HepG2 (cell line): ENCODE measurements at regions not wholly inside any gene's neighbourhood (a gene's known extent, or its start where the extent isn't known, plus 50 kb on each side); places are given as distances from the start of the nearest gene placed in this dataset.

Experiments
- ATF1 ChIP-seq: IDR thresholded peaks from 2 replicates; pipeline ENCODE4 v1.6.1; 2016; ENCODE audit warnings: mild to moderate bottlenecking, control low read depth
- DNMT1 ChIP-seq: sonication (generic); formaldehyde crosslinking; IDR thresholded peaks from 2 replicates; pipeline ENCODE4 v1.5.1; 2020; ENCODE audit warnings: mild to moderate bottlenecking, missing genetic modification reagents
- EP300 ChIP-seq, 3 experiments: sonication (generic) in 1 of 3; formaldehyde crosslinking in 1 of 3; IDR thresholded peaks; 2 replicates each; pipeline versions ENCODE4 v1.5.1 to v1.6.1; 2011 to 2020; ENCODE audit warnings: low read depth in 2 of 3, low read length in 2 of 3, borderline replicate concordance in 1 of 3, improper control_type of control experiment in 1 of 3, mild to moderate bottlenecking in 1 of 3, missing genetic modification reagents in 1 of 3, moderate library complexity in 1 of 3
- FLYWCH1 ChIP-seq: sonication (generic); formaldehyde crosslinking; IDR thresholded peaks from 2 replicates; pipeline ENCODE4 v1.8.1; 2023; ENCODE audit warnings: mild to moderate bottlenecking, missing genetic modification reagents
- FOXP1 ChIP-seq, 2 experiments: fragments of 450-650 bp in 1 of 2; IDR thresholded peaks; 2 replicates each; pipeline ENCODE4 v1.6.1; 2017 to 2018; ENCODE audit warnings: antibody characterized with exemption in 1 of 2
- HOMEZ ChIP-seq: IDR thresholded peaks from 2 replicates; pipeline ENCODE4 v1.6.1; 2016; ENCODE audit warnings: low read depth
- MIXL1 ChIP-seq: IDR thresholded peaks from 2 replicates; pipeline ENCODE4 v1.6.1; 2016
- NCOA2 ChIP-seq: sonication (generic); formaldehyde crosslinking; IDR thresholded peaks from 2 replicates; pipeline ENCODE4 v1.8.0; 2022; ENCODE audit warnings: inconsistent platforms
- NR2F1 ChIP-seq, 2 experiments: fragments of 450-650 bp in 1 of 2; formaldehyde crosslinking in 1 of 2; IDR thresholded peaks; 2 replicates each; pipeline versions ENCODE4 v1.5.0 to v1.6.1; 2016 to 2020; ENCODE audit warnings: mild to moderate bottlenecking in 1 of 2, missing compliant biosample characterization in 1 of 2, missing genetic modification reagents in 1 of 2, moderate library complexity in 1 of 2
- RAD51 ChIP-seq: fragments of 450-650 bp; IDR thresholded peaks from 2 replicates; pipeline ENCODE4 v1.6.1; 2016; ENCODE audit warnings: borderline replicate concordance
- RXRB ChIP-seq: IDR thresholded peaks from 2 replicates; pipeline ENCODE4 v1.6.1; 2016; ENCODE audit warnings: borderline replicate concordance, missing genetic modification reagents, missing compliant biosample characterization
- ZBTB43 ChIP-seq: sonication (generic); formaldehyde crosslinking; conservative IDR thresholded peaks from 2 replicates; pipeline ENCODE4 v1.4.0; 2020; ENCODE audit warnings: missing genetic modification reagents
- ZGPAT ChIP-seq: IDR thresholded peaks from 2 replicates; pipeline ENCODE4 v1.6.1; 2016; ENCODE audit warnings: mild to moderate bottlenecking
- ZMAT3 ChIP-seq: sonication (generic); formaldehyde crosslinking; conservative IDR thresholded peaks from 2 replicates; pipeline ENCODE4 v1.7.0; 2021; ENCODE audit warnings: missing genetic modification reagents
- ZNF251 ChIP-seq: sonication (generic); formaldehyde crosslinking; IDR thresholded peaks from 2 replicates; pipeline ENCODE4 v1.9.0; 2021; ENCODE audit warnings: mild to moderate bottlenecking, missing genetic modification reagents
- ZNF468 ChIP-seq: sonication (generic); formaldehyde crosslinking; IDR thresholded peaks from 2 replicates; pipeline ENCODE4 v1.8.0; 2022; ENCODE audit warnings: mild to moderate bottlenecking, moderate library complexity, missing genetic modification reagents
- ZNF660 ChIP-seq: sonication (generic); formaldehyde crosslinking; IDR thresholded peaks from 2 replicates; pipeline ENCODE4 v1.5.1; 2020; ENCODE audit warnings: mild to moderate bottlenecking, low read depth, missing genetic modification reagents, borderline replicate concordance
- TF ChIP-seq, protein P1 (sequence below): sonication (generic); formaldehyde crosslinking; conservative IDR thresholded peaks from 2 replicates; pipeline ENCODE4 v1.8.0; 2022; ENCODE audit warnings: mild to moderate bottlenecking, moderate library complexity, missing genetic modification reagents
- TF ChIP-seq, protein P2 (sequence below): IDR thresholded peaks from 2 replicates; pipeline ENCODE4 v1.4.0; 2020; ENCODE audit warnings: mild to moderate bottlenecking, missing genetic modification reagents

DNA sequence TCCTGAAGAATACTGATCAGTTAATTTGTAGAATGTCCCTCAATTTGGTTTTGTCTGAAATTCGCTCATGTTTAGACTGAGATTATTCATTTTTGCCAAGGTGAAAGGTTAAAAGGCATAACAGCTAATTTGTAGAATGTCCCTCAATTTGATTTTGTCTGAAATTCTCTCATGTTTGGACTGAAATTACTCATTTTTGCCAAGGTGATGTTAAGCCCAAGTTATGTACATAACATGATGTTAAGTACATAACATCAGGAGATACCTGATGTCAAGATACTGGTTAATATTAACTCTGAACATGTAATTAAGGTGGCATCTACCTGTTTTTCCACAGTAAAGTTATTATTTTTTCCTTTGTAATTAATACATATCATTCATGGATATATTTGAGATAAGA lies 243.4 kb upstream of the PMFBP1 start (continued):
- TF ChIP-seq ZBTB43 (no peak), ZNF251 (CRISPR knock-in tag) (no peak), NR2F1 (CRISPR knock-in tag; IDR thresholded peaks at IDR 0.05) (peak in 1 of 2 experiments; percentile 30; a peak in 1 of 4 replicates), FOXP1 (IDR thresholded peaks at IDR 0.05) (no peak), FOXP1 (CRISPR knock-in tag; IDR thresholded peaks at IDR 0.05) (peak; percentile 44; the same call in 1 of the 2 replicates), NCOA2 (CRISPR knock-in tag) (0 out of 2 replicates have a peak, but pooled peaks have one; percentile 64), HOMEZ (CRISPR knock-in tag) (peak; percentile 25; the same call in 1 of the 2 replicates), RAD51 (no peak), ATF1 (CRISPR knock-in tag) (peak; percentile 40; the same call in 1 of the 2 replicates), ZGPAT (CRISPR knock-in tag) (peak; percentile 35; the same call in 1 of the 2 replicates), ZNF660 (CRISPR knock-in tag) (no peak), EP300 (IDR thresholded peaks at IDR 0.05; ENCODE audit: low read depth in 2 of 2, low read length in 2 of 2) (peak in 1 of 2 experiments; percentile 62; a peak in 1 of 4 replicates), EP300 (CRISPR knock-in tag; IDR thresholded peaks at IDR 0.05; ENCODE audit: borderline replicate concordance) (no peak), DNMT1 (CRISPR knock-in tag) (no peak), ZMAT3 (no peak), ZNF468 (CRISPR knock-in tag) (no peak), MIXL1 (peak; percentile 83; the same call in 1 of the 2 replicates), FLYWCH1 (CRISPR knock-in tag) (no peak), RXRB (CRISPR knock-in tag) (peak; percentile 50; the same call in 1 of the 2 replicates)
- TF ChIP-seq, protein P1, sequence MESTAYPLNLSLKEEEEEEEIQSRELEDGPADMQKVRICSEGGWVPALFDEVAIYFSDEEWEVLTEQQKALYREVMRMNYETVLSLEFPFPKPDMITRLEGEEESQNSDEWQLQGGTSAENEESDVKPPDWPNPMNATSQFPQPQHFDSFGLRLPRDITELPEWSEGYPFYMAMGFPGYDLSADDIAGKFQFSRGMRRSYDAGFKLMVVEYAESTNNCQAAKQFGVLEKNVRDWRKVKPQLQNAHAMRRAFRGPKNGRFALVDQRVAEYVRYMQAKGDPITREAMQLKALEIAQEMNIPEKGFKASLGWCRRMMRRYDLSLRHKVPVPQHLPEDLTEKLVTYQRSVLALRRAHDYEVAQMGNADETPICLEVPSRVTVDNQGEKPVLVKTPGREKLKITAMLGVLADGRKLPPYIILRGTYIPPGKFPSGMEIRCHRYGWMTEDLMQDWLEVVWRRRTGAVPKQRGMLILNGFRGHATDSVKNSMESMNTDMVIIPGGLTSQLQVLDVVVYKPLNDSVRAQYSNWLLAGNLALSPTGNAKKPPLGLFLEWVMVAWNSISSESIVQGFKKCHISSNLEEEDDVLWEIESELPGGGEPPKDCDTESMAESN (CRISPR knock-in tag), result 0 out of 2 replicates have a peak, but pooled peaks have one; percentile 42
- TF ChIP-seq, protein P2, sequence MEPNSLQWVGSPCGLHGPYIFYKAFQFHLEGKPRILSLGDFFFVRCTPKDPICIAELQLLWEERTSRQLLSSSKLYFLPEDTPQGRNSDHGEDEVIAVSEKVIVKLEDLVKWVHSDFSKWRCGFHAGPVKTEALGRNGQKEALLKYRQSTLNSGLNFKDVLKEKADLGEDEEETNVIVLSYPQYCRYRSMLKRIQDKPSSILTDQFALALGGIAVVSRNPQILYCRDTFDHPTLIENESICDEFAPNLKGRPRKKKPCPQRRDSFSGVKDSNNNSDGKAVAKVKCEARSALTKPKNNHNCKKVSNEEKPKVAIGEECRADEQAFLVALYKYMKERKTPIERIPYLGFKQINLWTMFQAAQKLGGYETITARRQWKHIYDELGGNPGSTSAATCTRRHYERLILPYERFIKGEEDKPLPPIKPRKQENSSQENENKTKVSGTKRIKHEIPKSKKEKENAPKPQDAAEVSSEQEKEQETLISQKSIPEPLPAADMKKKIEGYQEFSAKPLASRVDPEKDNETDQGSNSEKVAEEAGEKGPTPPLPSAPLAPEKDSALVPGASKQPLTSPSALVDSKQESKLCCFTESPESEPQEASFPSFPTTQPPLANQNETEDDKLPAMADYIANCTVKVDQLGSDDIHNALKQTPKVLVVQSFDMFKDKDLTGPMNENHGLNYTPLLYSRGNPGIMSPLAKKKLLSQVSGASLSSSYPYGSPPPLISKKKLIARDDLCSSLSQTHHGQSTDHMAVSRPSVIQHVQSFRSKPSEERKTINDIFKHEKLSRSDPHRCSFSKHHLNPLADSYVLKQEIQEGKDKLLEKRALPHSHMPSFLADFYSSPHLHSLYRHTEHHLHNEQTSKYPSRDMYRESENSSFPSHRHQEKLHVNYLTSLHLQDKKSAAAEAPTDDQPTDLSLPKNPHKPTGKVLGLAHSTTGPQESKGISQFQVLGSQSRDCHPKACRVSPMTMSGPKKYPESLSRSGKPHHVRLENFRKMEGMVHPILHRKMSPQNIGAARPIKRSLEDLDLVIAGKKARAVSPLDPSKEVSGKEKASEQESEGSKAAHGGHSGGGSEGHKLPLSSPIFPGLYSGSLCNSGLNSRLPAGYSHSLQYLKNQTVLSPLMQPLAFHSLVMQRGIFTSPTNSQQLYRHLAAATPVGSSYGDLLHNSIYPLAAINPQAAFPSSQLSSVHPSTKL (CRISPR knock-in tag), result peak; percentile 89
